ENCODE measurements at regions not wholly inside any gene's neighbourhood (a gene's known extent, or its start where the extent isn't known, plus 50 kb on each side); places are given as distances from the start of the nearest gene placed in this dataset.

DNA sequence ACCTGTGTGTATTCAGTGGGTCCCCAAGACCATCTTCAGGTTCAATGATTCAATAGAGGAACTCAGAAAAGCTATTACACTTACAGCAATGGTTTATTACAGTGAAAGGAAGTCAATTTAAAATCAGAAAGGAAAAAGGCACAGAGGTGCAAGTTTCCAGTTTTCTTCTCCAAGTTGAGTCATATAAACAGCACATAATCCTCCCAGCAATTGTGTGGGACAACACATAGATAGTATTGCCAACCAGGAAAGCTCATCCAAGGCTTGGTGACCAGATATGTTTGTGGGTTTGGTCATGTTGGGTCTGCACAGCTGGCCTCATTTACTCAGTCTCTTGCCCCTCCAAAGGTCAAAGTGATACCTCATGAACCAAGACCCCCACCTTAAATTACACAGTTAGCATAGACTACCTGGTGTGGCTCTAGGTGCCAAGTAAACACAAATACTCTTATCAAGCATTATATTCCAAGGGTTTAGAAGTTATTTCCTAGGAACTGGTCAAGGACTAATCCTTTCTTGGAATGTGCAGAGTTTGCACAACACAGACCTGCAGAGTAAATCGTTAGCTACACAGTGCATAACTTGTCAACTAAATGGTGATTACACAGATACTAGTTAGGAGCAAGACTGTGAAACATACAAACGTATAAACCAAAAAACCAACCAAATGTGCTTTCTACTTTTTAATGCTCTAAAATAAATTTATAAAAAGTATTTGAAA, 777.3 kb downstream of the PCDH18 start:
- no peak for ATAC-seq
- DNase-seq (ENCODE audit: missing footprints) = no peak
- intact Hi-C loops (cut with DNase I) = no loop called here

DNA sequence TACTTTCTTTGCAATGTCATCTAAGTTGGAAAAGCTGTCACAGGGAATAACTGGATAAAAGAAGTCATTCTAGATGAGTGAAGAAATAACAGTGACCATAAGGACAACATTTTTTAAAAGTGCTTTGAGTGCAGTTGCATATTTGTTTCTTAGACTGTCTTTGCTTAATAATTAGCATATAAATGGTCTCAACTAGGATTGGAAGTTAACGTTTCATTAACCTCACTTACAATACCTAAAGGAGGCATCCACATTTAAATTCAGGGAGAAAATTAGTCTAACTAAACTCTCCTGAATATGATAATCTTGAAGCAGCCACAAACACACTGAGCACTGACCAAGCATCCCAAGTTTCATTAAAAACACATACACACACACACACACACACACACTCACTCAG, 780.7 kb downstream of the PCDH18 start:
- DNase-seq (ENCODE audit: missing footprints) = no peak
- intact Hi-C loops (cut with DNase I) = no loop called here
- no peak for ATAC-seq

DNA sequence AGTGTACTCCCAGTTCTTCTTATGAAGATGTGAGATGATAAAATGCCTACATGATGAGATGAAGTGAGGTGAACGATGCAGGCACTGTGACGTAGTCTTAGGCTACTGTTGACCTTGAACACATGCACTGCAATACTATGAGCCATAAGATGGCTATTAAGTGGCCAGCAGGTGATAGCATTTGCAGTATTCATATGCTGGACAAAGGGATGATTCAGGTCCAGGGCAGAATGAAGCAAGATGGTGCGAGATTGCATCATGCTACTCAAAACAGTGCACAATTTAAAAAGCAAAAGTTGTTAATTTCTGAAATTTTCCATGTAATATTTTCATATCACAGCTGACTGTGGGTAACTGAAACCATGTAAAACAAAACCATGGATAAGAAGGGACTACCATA, 781.4 kb downstream of the PCDH18 start:
- DNase-seq (ENCODE audit: missing footprints) (no peak), ATAC-seq (no peak)
- intact Hi-C loops (cut with DNase I) = no loop called here

DNA sequence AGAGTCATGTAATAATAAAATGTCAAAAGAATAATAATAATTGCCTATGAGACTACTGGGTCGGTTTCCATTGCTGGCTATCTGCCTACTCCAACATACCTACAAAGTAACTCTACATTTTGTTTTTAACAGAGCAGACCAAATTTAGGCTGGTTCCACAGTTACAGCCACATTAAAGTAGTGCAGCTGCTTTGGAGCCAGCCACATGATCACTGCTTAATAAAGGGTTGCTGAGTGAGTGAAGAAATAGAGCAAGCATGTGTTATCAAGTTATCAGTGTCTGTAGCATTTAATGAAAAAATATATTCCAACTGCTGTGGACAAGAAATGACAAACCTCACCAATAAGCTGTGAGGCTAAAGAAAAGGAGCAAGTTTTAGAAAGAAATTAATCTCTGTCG, 782.3 kb downstream of the PCDH18 start:
- DNase-seq (ENCODE audit: missing footprints) = no peak
- ATAC-seq = peak; percentile 56
- intact Hi-C loops (cut with DNase I) = no loop called here

DNA sequence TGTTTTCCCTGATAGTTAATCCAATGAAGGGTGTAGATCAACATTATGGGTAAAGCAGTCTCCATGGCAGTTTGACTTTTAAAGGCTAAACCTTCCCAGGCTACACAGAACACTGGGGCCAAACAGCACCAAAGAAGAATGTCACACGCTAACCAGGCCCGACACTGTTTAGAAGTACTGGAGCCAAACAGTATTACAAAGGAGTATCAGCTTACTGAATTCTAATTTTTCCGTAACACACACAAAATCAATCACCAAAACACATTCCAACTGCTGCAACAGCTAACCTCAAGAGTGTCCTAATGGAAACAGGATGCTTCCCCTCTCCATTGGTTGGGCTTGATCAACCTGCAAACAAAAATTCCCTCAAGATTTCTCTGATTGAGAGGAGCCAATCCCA, 783.5 kb downstream of the PCDH18 start:
- intact Hi-C loops (cut with DNase I) = no loop called here
- DNase-seq (ENCODE audit: missing footprints) (no peak), ATAC-seq (peak; percentile 37)

DNA sequence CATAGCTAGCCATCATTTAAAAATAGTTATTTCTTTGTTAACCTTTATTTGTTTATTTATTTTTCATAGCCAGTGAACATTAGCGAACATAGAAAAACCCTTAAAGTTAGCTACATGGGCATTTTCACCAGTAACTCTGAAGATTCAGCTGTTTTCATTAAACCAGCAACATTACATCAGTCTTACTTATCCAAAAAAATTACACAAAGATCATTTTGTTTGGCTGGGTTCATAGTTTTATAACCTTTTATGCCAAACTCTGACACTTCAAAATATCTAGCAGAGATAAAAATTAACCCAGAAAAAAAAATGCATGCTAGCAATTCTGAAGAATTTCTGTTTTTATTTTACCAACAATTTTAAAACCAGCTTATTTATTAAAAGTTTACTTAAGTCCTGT, 784.1 kb downstream of the PCDH18 start:
- DNase-seq (ENCODE audit: missing footprints) (no peak), ATAC-seq (no peak)
- intact Hi-C loops (cut with DNase I) = no loop called here

DNA sequence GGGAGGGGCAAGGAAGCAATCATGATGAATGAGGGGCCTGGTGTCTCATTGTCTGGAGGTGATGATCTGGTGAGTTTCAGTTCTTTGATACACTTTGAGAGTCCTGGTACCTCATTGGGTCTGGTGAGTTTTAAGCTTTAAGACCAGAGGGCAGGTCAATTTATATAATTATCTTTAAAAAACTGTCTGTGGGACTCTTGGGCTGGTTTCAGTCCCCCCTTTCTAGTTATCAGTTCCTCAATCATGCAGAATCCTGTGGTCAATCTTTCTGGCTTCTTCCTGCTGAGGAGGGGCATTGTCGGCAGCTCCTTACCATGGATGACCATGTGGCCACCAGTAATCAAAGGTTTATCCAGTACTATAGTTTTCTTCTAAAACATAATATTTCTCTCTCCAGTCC, 789.1 kb downstream of the PCDH18 start:
- DNase-seq (ENCODE audit: missing footprints) = no peak
- ATAC-seq = no peak
- intact Hi-C loops (cut with DNase I) = no loop called here

DNA sequence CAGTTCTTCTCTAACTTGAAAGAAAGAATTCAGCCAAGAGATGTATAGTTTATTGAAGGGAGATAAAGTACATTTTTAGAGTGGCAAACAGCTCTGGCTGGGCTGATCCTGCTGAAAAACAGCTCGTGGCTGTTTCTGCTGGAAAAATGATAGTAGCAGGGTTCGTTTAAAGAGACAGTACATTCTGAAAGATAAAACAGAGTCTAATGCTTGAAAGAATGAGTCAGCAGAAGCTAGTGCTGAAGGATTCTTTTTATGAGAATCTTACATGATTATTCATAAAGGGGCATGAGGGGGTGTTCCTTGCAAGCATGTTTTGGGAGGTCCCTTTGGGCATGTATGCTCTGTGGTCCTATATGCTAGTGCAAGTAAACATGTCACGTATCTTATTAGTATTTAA, 790.0 kb downstream of the PCDH18 start:
- no peak for DNase-seq (ENCODE audit: missing footprints)
- ATAC-seq = no peak
- intact Hi-C loops (cut with DNase I) = no loop called here

DNA sequence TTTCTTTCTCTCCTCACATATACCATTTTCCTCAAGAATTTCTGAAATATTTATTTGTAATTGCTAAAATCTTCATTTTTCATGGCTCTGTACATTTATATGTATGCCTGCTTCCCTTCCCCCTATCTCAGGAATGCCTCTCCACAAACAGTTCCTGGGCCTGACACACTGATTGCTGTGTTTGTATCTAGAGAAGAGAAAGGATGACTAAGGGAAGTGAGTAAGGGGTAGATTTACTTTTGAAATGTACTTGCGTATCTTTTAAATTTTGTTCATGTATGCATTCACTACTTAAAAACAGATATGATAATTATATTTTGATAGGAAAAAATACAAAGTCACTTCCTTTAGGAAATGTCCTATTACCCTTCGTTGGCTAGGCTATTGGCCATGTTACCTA, 790.8 kb downstream of the PCDH18 start:
- intact Hi-C loops (cut with DNase I) = no loop called here
- DNase-seq (ENCODE audit: missing footprints) (no peak), ATAC-seq (no peak)

DNA sequence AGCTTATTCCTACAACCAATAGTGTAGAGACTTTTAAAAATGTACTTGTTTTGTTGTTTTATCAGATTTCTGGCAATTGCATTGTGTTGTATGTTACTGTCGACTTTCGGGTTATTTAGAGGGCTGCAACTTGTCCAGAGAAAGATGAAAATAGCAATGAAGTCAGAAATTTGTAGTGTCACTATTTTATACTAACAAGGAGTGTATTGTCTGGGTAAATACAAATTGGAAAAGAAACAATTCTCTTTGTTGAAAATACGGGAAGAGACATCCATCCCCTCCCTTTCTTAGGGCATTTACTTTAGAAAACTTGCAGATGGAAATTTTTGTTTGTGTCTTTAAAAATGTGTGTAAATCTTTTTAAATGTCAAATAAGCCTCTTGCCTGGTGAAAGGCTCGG, 792.0 kb downstream of the PCDH18 start:
- ATAC-seq (no peak), DNase-seq (ENCODE audit: missing footprints) (no peak)
- intact Hi-C loops (cut with DNase I) = no loop called here

DNA sequence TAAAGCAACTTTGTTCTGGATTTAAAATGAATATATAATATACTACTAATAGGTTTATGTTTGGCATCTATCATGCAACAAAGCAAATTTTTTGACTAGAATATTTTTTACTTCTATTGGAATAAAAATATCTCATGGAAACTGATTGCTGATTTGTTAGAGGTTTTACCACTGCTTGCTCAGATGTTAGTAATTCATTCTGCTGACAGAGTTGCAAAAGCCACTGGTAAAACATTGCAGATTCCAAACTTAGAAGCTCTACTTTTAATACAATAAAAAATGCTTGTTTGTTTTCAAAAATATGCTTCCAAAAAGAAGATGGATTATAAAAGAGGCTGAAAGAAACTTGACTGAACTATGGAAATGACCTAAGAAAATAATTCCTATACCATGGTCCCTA, 795.2 kb downstream of the PCDH18 start:
- intact Hi-C loops (cut with DNase I) = no loop called here
- DNase-seq (ENCODE audit: missing footprints) = no peak
- ATAC-seq = no peak

DNA sequence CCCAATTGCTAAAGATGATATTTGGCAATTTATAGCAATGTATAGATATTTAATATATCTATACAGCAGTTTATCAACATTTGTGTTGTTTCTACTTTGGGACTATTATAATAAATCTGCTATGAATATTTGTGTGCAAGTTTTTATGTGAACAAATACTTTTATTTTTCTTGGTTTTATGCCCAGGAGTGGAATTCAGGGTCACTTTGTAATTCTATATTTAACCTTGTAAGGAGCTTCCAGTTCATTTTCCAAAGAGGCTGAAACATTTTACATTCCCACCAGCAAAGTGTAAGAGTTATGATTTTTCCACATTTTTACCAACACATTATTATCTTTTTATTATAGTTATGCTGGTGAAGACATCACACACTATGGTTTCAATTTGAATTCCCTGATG, 801.3 kb downstream of the PCDH18 start:
- no peak for ATAC-seq
- intact Hi-C loops (cut with DNase I) = no loop called here
- no peak for DNase-seq (ENCODE audit: missing footprints)

DNA sequence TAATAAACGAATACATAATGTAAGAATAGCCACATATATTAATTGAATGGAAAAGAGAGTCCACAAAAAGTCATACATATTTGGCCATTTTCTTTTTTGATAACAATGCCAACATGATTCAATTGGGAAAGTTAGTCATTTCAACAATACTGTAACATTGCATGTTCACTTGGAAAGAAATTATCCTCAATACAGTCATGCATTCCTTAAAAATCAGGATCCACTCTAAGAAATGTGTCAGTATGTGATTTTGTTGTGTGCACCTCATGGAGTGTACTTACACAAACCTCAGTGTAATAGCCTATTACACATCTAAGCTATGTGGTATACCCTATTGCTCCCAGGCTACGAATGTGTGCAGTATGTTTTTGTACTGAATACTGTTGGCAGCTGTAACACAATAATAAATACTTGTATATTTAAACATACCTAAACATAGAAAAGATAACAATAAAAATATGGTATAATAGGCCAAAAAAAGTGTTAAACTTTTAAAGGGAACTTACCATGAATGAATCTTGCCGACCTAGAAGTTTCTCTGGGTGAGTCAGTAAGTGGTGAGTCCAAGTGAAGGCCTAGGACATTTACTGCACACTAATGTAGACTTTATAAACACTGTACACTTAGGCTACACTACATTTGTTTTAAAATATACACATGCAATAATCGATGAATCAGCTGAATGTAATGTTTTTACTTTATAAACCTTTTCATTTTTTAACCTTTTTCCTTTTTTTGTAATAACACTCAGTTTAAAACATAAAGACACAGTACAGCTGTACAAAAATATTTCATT, 806.8 kb downstream of the PCDH18 start:
- DNase-seq (ENCODE audit: missing footprints) = no peak
- no peak for ATAC-seq
- intact Hi-C loops (cut with DNase I) = no loop called here

DNA sequence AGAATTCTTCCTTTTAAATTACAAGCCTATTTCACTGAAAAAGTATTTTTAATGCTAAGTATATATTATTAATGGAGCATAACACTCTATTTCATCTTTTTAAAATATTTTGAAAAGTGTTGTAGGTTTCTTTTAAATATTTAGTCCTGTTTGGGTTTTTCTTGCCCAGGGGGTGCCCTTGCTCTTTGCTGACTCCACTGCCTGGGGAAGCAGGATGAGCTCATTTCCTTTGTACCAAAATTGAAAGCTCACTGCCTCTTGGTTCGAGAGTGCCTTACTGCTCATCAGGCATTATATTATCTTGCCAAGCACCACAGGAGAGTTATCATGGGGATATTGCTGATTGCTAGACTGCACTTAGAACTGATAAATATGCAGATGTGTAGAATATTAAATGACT, 819.2 kb downstream of the PCDH18 start:
- ATAC-seq (no peak), DNase-seq (ENCODE audit: missing footprints) (no peak)
- intact Hi-C loops (cut with DNase I) = no loop called here

DNA sequence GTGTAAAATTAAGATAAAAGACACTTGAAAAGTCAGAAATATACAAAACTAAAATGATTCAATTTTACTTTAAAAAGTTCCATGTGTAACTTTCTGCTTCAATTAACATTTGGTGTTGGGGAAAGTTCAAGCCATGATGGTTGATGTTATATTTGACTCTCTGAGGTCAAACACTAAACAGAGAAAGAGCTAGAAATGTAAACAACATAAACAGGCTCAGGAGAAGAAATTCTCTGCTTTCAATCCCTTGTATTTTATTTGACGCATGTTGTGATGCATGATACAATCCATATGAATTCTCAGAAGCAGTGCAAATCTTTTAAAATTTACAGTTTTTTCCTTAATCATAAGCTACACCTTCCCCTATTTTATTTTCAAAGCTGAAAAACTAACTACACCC, 822.4 kb downstream of the PCDH18 start:
- ATAC-seq = no peak
- intact Hi-C loops (cut with DNase I) = no loop called here
- no peak for DNase-seq (ENCODE audit: missing footprints)

DNA sequence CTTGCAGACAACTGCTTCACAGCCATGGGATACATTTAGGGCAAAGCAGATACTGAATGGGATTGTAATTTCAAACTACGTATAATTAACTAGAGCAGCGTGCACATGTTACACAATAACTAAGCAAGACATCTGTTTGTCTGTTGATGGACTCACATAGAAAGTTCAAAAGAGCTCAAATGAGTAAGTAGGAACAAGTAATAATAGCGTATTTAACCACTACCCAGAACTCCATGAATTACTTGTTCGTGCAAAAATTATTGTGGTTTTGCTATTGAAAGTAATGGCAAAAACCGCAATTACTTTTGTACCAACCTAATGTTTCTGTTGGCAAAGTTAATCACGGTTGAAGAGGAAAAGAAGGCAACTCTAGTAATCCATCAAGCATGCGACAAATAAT, 825.4 kb downstream of the PCDH18 start:
- intact Hi-C loops (cut with DNase I) = no loop called here
- ATAC-seq = no peak
- no peak for DNase-seq (ENCODE audit: missing footprints)

DNA sequence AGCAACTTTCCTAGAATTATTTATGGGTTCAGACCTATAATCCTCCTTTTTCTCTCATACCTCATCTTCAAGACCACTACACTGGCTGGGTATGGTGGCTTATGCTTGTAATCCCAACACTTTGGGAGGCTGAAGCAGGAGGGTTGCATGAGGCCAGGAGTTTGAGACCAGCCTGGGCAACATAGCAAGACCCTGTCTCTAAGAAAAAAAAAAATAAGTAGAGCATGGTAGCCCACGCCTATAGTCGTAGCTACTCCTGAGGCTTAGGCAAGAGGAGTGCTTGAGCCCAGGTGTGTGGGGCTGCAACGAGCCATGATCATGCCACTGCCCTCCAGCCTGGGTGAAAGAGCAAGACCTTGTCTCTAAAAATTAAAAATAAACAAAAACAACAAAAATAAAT, 832.4 kb downstream of the PCDH18 start:
- intact Hi-C loops (cut with DNase I) = no loop called here
- DNase-seq (ENCODE audit: missing footprints) (no peak), ATAC-seq (no peak)

DNA sequence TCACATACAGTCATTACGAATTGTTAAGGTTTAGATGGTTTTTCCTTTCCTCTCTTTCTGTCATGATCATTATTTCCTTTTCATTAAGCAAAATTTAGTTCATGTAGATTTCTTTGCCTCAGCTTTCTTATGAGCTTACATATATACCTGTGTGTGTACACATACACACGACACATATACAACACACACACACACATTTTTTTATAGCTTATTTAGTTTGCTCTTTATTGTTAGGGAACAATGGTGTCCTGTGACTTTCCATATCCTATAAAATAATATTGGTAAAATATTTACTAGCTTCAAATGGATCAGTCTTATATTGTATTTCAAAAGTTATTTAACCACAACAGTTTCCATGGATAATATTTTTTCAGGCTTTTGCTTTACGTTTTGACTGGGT, 840.7 kb downstream of the PCDH18 start:
- intact Hi-C loops (cut with DNase I) = no loop called here
- no peak for ATAC-seq
- DNase-seq (ENCODE audit: missing footprints) = no peak

DNA sequence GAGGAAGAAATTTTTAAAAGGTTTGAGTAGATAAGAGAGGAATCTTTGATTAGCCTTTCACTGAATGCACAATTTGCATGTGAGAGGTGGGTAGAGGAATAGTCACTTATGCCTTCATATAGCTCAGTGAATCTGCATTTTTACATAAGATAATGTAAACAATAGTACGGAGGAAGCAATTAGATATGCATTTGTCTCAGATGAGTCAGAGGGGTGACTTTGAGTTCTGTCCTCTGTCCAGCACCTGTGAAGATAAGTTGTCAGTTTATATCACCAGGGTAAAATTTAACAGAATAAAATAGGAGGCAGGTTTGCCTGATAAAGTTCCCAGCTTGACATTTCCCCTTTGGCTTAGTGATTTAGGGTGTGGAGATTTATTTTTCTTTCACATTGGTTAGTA, 841.9 kb downstream of the PCDH18 start:
- intact Hi-C loops (cut with DNase I) = no loop called here
- no peak for DNase-seq (ENCODE audit: missing footprints)
- ATAC-seq = no peak

DNA sequence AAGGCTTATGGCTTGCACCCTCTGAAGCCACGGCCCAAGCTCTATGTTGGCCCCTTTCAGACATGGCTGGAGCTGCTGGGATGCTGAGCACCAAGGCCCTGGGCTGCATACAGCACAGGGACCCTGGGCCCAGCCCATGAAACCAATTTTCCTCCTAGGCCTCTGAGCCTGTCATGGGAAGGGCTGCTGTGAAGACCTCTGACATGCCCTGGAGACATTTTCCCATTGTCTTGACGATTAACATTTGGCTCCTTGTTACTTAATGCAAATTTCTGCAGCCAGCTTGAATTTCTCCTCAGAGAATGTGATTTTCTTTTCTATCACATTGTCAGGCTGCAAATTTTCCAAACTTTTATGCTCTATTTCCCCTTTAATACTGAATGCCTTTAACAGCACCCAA, 844.7 kb downstream of the PCDH18 start:
- ATAC-seq = no peak

DNA sequence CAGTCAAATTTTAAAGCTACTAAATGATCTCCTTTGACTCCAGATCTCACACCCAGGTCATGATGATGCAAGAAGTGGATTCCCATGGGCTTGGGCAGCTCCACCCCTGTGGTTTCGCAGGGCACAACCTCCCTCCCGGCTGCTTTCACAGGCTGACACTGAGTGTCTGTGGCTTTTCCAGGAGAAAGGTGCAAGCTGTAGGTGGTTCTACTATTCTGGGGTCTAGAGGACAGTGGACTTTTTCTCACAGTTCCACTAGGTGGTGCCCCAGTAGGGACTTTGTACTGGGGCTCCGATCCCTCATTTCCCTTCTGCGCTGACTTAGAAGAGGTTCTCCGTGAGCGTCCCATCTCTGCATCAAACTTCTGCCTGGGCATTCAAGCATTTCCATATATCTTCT, 845.2 kb downstream of the PCDH18 start:
- no peak for ATAC-seq
- intact Hi-C loops (cut with DNase I) = no loop called here
- no peak for DNase-seq (ENCODE audit: missing footprints)

More for the DNA sequence above, 844.7 kb downstream of the PCDH18 start:
- no peak for DNase-seq (ENCODE audit: missing footprints)
- intact Hi-C loops (cut with DNase I) = no loop called here

Measured in Right ventricle myocardium inferior (tissue), 1 donor.